Adrenal gland (tissue), 9 donors: ENCODE measurements at regions not wholly inside any gene's neighbourhood (a gene's known extent, or its start where the extent isn't known, plus 50 kb on each side); places are given as distances from the start of the nearest gene placed in this dataset.

Source experiments
- DNase-seq, 7 donors: peaks; one replicate each; pipeline ENCODE4 v3.0.0-alpha.2; 2019 to 2020
- H3K27ac ChIP-seq, 5 donors: fragments of 200-600 bp; sonication (generic) in 4 of 5; 1 replicate in 3 of 5; 2 replicates in 2 of 5; pipeline versions ENCODE4 v1.5.1 to v1.8.0; 2016 to 2020; ENCODE audit warnings: mild to moderate bottlenecking in 1 of 5
- H3K27me3 ChIP-seq: fragments of 200-600 bp; 2 replicates; pipeline ENCODE4 v1.8.0; 2021
- H3K36me3 ChIP-seq, 2 donors: fragments of 200-600 bp; replicated peaks in 1 of 2; 1 replicate in 1 of 2; 2 replicates in 1 of 2; pipeline versions ENCODE4 v1.5.1 to v1.8.0; 2018 to 2022
- H3K4me1 ChIP-seq, 2 donors: fragments of 200-600 bp; replicated peaks in 1 of 2; 1 replicate in 1 of 2; 2 replicates in 1 of 2; pipeline versions ENCODE4 v1.5.1 to v1.8.0; 2018 to 2021
- H3K4me3 ChIP-seq, 4 donors: fragments of 200-600 bp; sonication (generic) in 3 of 4; one replicate each; pipeline ENCODE4 v1.5.1; 2016 to 2018
- H3K9me3 ChIP-seq, 3 donors: fragments of 200-600 bp; sonication (generic) in 1 of 3; replicated peaks in 1 of 3; 1 replicate in 2 of 3; 2 replicates in 1 of 3; pipeline versions ENCODE4 v1.5.1 to v1.8.0; 2016 to 2021
- POLR2A ChIP-seq, 2 donors: fragments of 450-650 bp; IDR thresholded peaks; one replicate each; pipeline ENCODE4 v1.6.1; 2017; ENCODE audit warnings: antibody characterized with exemption in 2 of 2, mild to moderate bottlenecking in 2 of 2, moderate library complexity in 1 of 2
- WGBS, 4 donors: extraction: QIAGEN DNeasy Blood & Tissue Kit in 2 of 4; methylation state at CpG; one replicate each; pipeline versions ENCODE4 v1.1.5 to v1.1.7; 2013 to 2017; 5-methylcytosine and 5-hydroxymethylcytosine counted together
- intact Hi-C, 2 donors: fragments of 100-400 bp; cut with DNase I; formaldehyde crosslinking; loops; one replicate each; pipeline versions ENCODE4 v1.14.1 to v1.15.0; 2022 to 2023
- TF ChIP-seq, protein P1 (sequence below), 6 experiments: fragments of 450-650 bp in 4 of 6; fragments of 200-600 bp in 2 of 6; sonication (generic) in 1 of 6; IDR thresholded peaks; 1 replicate in 5 of 6; 2 replicates in 1 of 6; pipeline versions ENCODE4 v1.5.1 to v1.8.0; 2016 to 2021; ENCODE audit warnings: antibody characterized with exemption in 6 of 6, mild to moderate bottlenecking in 2 of 6, moderate library complexity in 1 of 6
- donor health status: healthy with polysubstance abuse.
- donor health status: Bipolar disorder and iron deficiency.
- donor health status: DM: yes; HTN: yes; CAD: no.
- donor health status: DM: no; HTN: no; CAD: no.
- donor health status: DM: no; HTN: no; CAD: no.

DNA sequence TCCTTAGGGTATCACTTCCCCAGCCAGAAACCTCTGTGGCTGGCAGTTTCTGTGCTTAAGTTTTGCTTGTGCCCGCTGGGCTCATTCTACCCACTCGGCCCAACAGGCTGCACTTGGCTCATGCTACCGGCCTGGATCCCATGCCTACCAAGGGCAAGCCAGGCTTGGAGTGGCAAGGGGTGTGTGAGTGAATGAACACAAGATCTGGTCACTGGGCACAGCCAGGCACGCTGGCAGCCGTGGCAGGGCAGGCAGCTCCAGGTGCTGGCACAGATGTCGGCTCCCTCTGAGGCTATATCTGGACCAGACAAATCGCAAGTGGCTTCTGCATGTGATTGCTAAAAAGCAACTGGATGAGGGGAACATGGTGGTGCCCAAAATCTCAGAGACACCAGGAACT is 740.5 kb upstream of the B3GALT2 start:
- H3K9me3 ChIP-seq = no peaks in the 10 kb centered on the region
- no peaks in the 10 kb centered on the region for H3K27me3 ChIP-seq
- DNase-seq = no peak
- intact Hi-C loops = no loop called here
- no peaks in the 10 kb centered on the region for H3K4me1 ChIP-seq
- no peak overlapping the region for H3K4me3 ChIP-seq
- WGBS, 4 donors = 74 to 95% (median 85%) methylated on average over 4 to 7 of the region's 7 CpGs
- H3K36me3 ChIP-seq = no peaks in the 10 kb centered on the region
- no peak for TF ChIP-seq POLR2A (IDR thresholded peaks at IDR 0.05)
- TF ChIP-seq, protein P1, sequence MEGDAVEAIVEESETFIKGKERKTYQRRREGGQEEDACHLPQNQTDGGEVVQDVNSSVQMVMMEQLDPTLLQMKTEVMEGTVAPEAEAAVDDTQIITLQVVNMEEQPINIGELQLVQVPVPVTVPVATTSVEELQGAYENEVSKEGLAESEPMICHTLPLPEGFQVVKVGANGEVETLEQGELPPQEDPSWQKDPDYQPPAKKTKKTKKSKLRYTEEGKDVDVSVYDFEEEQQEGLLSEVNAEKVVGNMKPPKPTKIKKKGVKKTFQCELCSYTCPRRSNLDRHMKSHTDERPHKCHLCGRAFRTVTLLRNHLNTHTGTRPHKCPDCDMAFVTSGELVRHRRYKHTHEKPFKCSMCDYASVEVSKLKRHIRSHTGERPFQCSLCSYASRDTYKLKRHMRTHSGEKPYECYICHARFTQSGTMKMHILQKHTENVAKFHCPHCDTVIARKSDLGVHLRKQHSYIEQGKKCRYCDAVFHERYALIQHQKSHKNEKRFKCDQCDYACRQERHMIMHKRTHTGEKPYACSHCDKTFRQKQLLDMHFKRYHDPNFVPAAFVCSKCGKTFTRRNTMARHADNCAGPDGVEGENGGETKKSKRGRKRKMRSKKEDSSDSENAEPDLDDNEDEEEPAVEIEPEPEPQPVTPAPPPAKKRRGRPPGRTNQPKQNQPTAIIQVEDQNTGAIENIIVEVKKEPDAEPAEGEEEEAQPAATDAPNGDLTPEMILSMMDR (IDR thresholded peaks at IDR 0.05) = no peak
- no peak overlapping the region for H3K27ac ChIP-seq

- intact Hi-C loops = no loop called here
- H3K27me3 ChIP-seq = no peaks in the 10 kb centered on the region
- WGBS, 4 donors = 81 to 92% (median 87%) methylated on average over 1 of the region's 1 CpG
- no peak overlapping the region for H3K4me3 ChIP-seq
- TF ChIP-seq POLR2A (IDR thresholded peaks at IDR 0.05) = no peak
- TF ChIP-seq, protein P1 (IDR thresholded peaks at IDR 0.05) = no peak
- H3K9me3 ChIP-seq = no peaks in the 10 kb centered on the region
- no peak for DNase-seq
- no peaks in the 10 kb centered on the region for H3K4me1 ChIP-seq
- no peak overlapping the region for H3K27ac ChIP-seq
- H3K36me3 ChIP-seq = no peaks in the 10 kb centered on the region
Observed at GRCh38 chr1:193919827-193920226, 733.4 kb upstream of the B3GALT2 start.

DNA sequence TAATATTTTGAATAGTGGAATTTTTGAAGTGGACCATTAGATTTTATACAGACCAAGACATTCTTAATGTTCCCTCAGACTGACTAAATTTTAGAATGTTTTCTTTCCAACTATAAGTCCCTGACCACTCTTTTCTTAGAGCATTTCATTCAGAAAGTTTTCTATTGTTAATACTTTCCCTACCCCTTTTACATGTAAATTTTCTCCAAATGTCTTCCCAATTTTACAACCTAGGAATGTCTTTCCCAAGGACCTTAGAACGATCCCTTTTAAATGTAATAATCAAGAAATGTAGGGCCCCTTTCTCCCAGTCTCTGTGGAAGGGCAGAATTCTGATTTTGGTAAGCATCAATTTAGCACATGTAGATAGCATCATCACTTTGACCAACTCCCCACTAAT is 730.0 kb upstream of the B3GALT2 start:
- 80 to 87% (median 83%) methylated on average over 1 of the region's 1 CpG for WGBS, 4 donors
- Histone ChIP-seq H3K27ac (no peak overlapping the region), H3K4me1 (no peaks in the 10 kb centered on the region), H3K4me3 (no peak overlapping the region), H3K9me3 (no peaks in the 10 kb centered on the region), H3K27me3 (no peaks in the 10 kb centered on the region), H3K36me3 (no peaks in the 10 kb centered on the region)
- no peak for DNase-seq
- TF ChIP-seq, protein P1 (IDR thresholded peaks at IDR 0.05) = no peak
- no peak for TF ChIP-seq POLR2A (IDR thresholded peaks at IDR 0.05)
- intact Hi-C loops = no loop called here

DNA sequence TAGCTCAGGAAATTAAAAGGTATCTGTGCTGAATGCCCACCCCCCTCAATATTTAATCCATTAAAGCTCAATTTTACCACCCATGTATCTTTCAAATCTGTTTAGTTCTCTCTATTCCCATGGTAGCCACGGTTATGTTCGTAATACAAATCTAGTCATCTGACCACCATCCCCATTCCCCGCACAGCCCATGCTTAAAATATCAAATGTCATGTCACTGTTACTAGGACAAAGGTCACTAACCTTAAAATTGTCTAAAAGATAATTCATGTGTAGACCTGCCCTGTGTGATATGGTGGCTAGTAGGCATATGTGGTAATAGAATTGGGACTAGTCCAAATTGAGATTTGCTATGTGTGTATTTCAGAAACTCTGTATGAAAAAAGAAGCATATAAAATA is 728.5 kb upstream of the B3GALT2 start:
- no peaks in the 10 kb centered on the region for H3K36me3 ChIP-seq
- H3K4me1 ChIP-seq = no peaks in the 10 kb centered on the region
- H3K27ac ChIP-seq = no peak overlapping the region
- no peaks in the 10 kb centered on the region for H3K9me3 ChIP-seq
- no peaks in the 10 kb centered on the region for H3K27me3 ChIP-seq
- intact Hi-C loops = no loop called here
- TF ChIP-seq POLR2A (IDR thresholded peaks at IDR 0.05) = no peak
- TF ChIP-seq, protein P1 (IDR thresholded peaks at IDR 0.05) = no peak
- WGBS, 4 donors = 90 to 97% (median 93%) methylated on average over 3 of the region's 3 CpGs
- no peak for DNase-seq
- H3K4me3 ChIP-seq = no peak overlapping the region
